Lower leg skin (tissue), 4 donors: ENCODE measurements at regions not wholly inside any gene's neighbourhood (a gene's known extent, or its start where the extent isn't known, plus 50 kb on each side); places are given as distances from the start of the nearest gene placed in this dataset.

Experiments
- DNase-seq, 2 donors: peaks; one replicate each; pipeline ENCODE4 v3.0.0-alpha.2; 2019; ENCODE audit warnings: low spot score in 2 of 2
- H3K4me3 ChIP-seq: fragments of 200-600 bp; sonication (generic); 2 replicates; pipeline ENCODE4 v1.5.1; 2017; ENCODE audit warnings: mild to moderate bottlenecking, low read depth; ENCODE audit not compliant: poor library complexity, severe bottlenecking
- CTCF ChIP-seq, 3 donors: fragments of 450-650 bp; IDR thresholded peaks; one replicate each; pipeline ENCODE4 v1.5.1; 2016; ENCODE audit warnings: antibody characterized with exemption in 3 of 3, mild to moderate bottlenecking in 3 of 3, moderate library complexity in 2 of 3
- POLR2A ChIP-seq, 2 donors: fragments of 450-650 bp; IDR thresholded peaks; one replicate each; pipeline ENCODE4 v1.6.1; 2016 to 2017; ENCODE audit warnings: antibody characterized with exemption in 2 of 2, mild to moderate bottlenecking in 1 of 2, moderate library complexity in 1 of 2
- WGBS, 2 donors: methylation state at CpG; one replicate each; pipeline ENCODE4 v1.1.5; 2018; 5-methylcytosine and 5-hydroxymethylcytosine counted together
- intact Hi-C: fragments of 100-400 bp; cut with DNase I; formaldehyde crosslinking; loops from one replicate; pipeline ENCODE4 v1.15.0; 2023; ENCODE audit warnings: low total_unique reads

- no peak for TF ChIP-seq CTCF (IDR thresholded peaks at IDR 0.05)
- TF ChIP-seq POLR2A (IDR thresholded peaks at IDR 0.05), result no peak
- 52 to 53% methylated on average over 13 of the region's 13 CpGs for WGBS, 2 donors
- intact Hi-C loops, result no loop called here
These were observed 116.3 kb downstream of the SOX9 start for GRCh38 chr17:72236980-72237633.

DNA sequence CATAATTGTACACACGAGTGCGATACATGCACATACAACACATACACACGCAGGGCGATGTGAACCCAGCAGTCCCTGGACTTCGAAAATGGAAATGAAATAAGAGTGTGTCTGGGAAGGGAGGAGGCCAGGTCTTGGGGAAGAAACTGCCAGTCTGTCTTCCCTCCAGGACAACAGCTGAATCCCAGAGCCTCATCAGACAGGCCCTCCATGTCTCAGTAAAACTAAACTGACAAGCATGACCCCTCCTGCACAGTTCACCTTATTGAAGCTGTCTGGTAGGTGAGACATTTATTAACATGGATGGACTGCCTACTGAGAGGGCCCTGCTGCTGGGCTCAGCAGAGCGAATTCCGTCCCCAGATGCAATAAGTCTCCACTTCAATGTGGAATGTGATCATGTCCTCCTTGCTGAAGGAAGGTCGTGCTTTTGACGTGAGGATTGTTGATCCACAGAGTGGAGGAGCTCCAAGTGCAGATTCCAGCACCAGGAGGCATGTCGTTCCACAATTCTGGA lies 117.4 kb downstream of the SOX9 start:
- intact Hi-C loops, result no loop called here
- peak in 1 of 2 donors; percentile 10 for DNase-seq
- no peak for TF ChIP-seq CTCF (IDR thresholded peaks at IDR 0.05)
- no peak for TF ChIP-seq POLR2A (IDR thresholded peaks at IDR 0.05)
- no peak overlapping the region for H3K4me3 ChIP-seq
- 86 to 88% methylated on average over 10 of the region's 10 CpGs for WGBS, 2 donors

More at GRCh38 chr17:72236980-72237633, 116.3 kb downstream of the SOX9 start:
- no peak overlapping the region for H3K4me3 ChIP-seq
- peak in 1 of 2 donors; percentile 49 for DNase-seq

GRCh38 chr17:72239548-72239947 lies 118.7 kb downstream of the SOX9 start:
- no peak for TF ChIP-seq POLR2A (IDR thresholded peaks at IDR 0.05)
- TF ChIP-seq CTCF (IDR thresholded peaks at IDR 0.05), result no peak
- no peak overlapping the region for H3K4me3 ChIP-seq
- intact Hi-C loops, result no loop called here
- WGBS, 2 donors, result 94 to 95% methylated on average over 5 of the region's 5 CpGs
- no peak for DNase-seq

DNA sequence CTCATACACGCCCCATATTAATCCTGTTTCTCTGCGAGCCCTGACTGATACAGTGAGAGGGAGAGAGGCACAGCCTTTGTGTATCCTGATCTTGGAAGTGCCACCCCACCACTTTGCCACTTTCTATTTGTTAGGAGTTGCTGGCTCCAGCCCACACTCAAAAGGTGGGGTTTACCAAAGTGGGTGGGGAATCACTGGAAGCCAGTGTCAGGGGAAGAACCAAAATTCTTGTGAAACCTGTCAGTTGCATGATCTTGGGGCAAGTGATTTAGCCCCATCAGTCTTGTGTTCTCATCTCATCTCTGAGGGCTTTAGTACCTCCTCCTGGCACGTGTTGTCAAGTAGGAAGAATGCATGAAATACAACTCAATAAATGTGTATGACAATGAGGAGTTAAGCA lies 119.5 kb downstream of the SOX9 start:
- H3K4me3 ChIP-seq, result no peak overlapping the region
- WGBS, 2 donors, result 78 to 80% methylated on average over 3 of the region's 3 CpGs
- intact Hi-C loops, result no loop called here
- no peak for DNase-seq
- TF ChIP-seq POLR2A (IDR thresholded peaks at IDR 0.05), result no peak
- no peak for TF ChIP-seq CTCF (IDR thresholded peaks at IDR 0.05)

DNA sequence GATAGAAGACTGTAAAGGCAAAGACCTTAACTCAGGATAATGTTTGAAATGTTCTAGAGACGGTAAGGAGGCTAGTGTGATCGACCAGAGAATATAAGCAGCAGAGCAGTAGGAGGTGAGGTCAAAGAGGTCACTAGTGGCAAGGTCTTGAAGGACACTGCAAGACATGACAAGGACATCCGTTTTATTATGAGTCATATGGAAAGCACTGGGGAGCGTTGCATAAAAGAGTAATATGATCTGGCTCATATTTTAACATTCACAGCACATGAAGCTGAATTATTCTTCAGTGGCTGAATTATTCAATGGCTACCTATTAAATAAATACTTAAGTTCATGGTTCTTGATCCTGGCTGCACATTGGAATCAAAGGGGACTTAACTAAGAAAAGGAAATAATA lies 123.7 kb downstream of the SOX9 start:
- TF ChIP-seq POLR2A (IDR thresholded peaks at IDR 0.05) (no peak), CTCF (IDR thresholded peaks at IDR 0.05) (no peak)
- intact Hi-C loops, result no loop called here
- WGBS, 2 donors, result 78 to 80% methylated on average over 4 of the region's 4 CpGs

GRCh38 chr17:72244956-72245355 lies 124.1 kb downstream of the SOX9 start:
- no peak overlapping the region for H3K4me3 ChIP-seq
- DNase-seq, result no peak
- TF ChIP-seq CTCF (IDR thresholded peaks at IDR 0.05), result no peak
- intact Hi-C loops, result no loop called here
- 82 to 87% methylated on average over 2 of the region's 2 CpGs for WGBS, 2 donors

More for the DNA sequence above, 123.7 kb downstream of the SOX9 start:
- no peak for DNase-seq
- no peak overlapping the region for H3K4me3 ChIP-seq
